B cell (primary cell): ENCODE measurements at regions not wholly inside any gene's neighbourhood (a gene's known extent, or its start where the extent isn't known, plus 50 kb on each side); places are given as distances from the start of the nearest gene placed in this dataset.
"Not testable (repeated sequence)": the region's sequence is repeated elsewhere in the genome, so short reads cannot be mapped to it uniquely, and the experiment has no call there.

Experiments used
- ATAC-seq: fragments of 200-7000 bp; cut with Tn5 transposase; one replicate; pipeline ENCODE4 v1.10.0; 2021; ENCODE audit warnings: low read depth, mild to moderate bottlenecking, moderate number of reproducible peaks, moderate library complexity
- CTCF ChIA-PET: fragments of 350-600 bp; sonication (Branson Sonifier 250); formaldehyde crosslinking; loops from one replicate; lab custom pipeline; 2021; ENCODE audit warnings: antibody characterized with exemption, inconsistent platforms; lab: Charles Lee
- POLR2A ChIA-PET: fragments of 350-600 bp; sonication (Branson Sonifier 250); formaldehyde crosslinking; loops from one replicate; lab custom pipeline; 2021; ENCODE audit warnings: antibody characterized with exemption; lab: Charles Lee
- DNase-seq: peaks from one replicate; pipeline ENCODE4 v3.0.0; 2013
- H2AFZ ChIP-seq: 2 replicates; pipeline ENCODE4 v1.6.1; 2012; ENCODE audit warnings: mild to moderate bottlenecking, low read depth, low read length; ENCODE audit not compliant: insufficient read depth, poor library complexity, severe bottlenecking
- H3K27ac ChIP-seq, 2 donors: 1 replicate in 1 of 2; 2 replicates in 1 of 2; pipeline ENCODE4 v1.5.1; 2012 to 2013; ENCODE audit warnings: low read length in 2 of 2, mild to moderate bottlenecking in 2 of 2, moderate library complexity in 1 of 2
- H3K27me3 ChIP-seq, 4 experiments: fragments of 200-600 bp in 1 of 4; sonication (generic) in 1 of 4; replicated peaks in 1 of 4; 1 replicate in 2 of 4; 2 replicates in 2 of 4; pipeline versions ENCODE4 v1.6.1 to v1.7.0; 2013 to 2016; ENCODE audit warnings: low read length in 3 of 4, mild to moderate bottlenecking in 2 of 4, mixed read lengths in 1 of 4, moderate library complexity in 1 of 4; ENCODE audit not compliant: insufficient read depth in 4 of 4, control insufficient read depth in 3 of 4; ENCODE audit errors: control extremely low read depth in 1 of 4
- H3K36me3 ChIP-seq, 2 experiments: replicated peaks in 1 of 2; 1 replicate in 1 of 2; 2 replicates in 1 of 2; pipeline versions ENCODE4 v1.6.1 to v1.7.1; 2013; ENCODE audit warnings: low read length in 1 of 2; ENCODE audit not compliant: insufficient read depth in 2 of 2, control insufficient read depth in 1 of 2; ENCODE audit errors: control extremely low read depth in 1 of 2, extremely low read depth in 1 of 2
- H3K4me1 ChIP-seq, 2 donors: fragments of 200-600 bp in 1 of 2; sonication (generic) in 1 of 2; 1 replicate in 1 of 2; 2 replicates in 1 of 2; pipeline versions ENCODE4 v1.5.1 to v1.6.1; 2013 to 2017; ENCODE audit warnings: low read length in 2 of 2; ENCODE audit not compliant: control insufficient read depth in 2 of 2, insufficient read depth in 2 of 2
- H3K4me2 ChIP-seq: replicated peaks from 2 replicates; pipeline ENCODE3; 2012; ENCODE audit warnings: mild to moderate bottlenecking, low read depth, low read length; ENCODE audit not compliant: poor library complexity, severe bottlenecking
- H3K4me3 ChIP-seq, 5 experiments: fragments of 200-600 bp in 1 of 5; sonication (generic) in 1 of 5; 1 replicate in 3 of 5; 2 replicates in 2 of 5; pipeline versions ENCODE4 v1.5.1 to v1.7.0; 2011 to 2016; ENCODE audit warnings: low read length in 4 of 5, mild to moderate bottlenecking in 4 of 5, low read depth in 2 of 5, control low read depth in 1 of 5, moderate library complexity in 1 of 5; ENCODE audit not compliant: insufficient read depth in 1 of 5; ENCODE audit errors: control extremely low read depth in 1 of 5, extremely low read depth in 1 of 5
- H3K79me2 ChIP-seq: fragments of 200-600 bp; sonication (generic); one replicate; pipeline ENCODE4 v1.6.0; 2016; ENCODE audit warnings: low read length; ENCODE audit not compliant: control insufficient read depth, insufficient read depth
- H3K9ac ChIP-seq: fragments of 200-600 bp; sonication (generic); 2 replicates; pipeline ENCODE4 v1.6.1; 2017; ENCODE audit warnings: mild to moderate bottlenecking, low read length, moderate library complexity
- H3K9me3 ChIP-seq, 3 donors: one replicate each; pipeline versions ENCODE4 v1.6.1 to v1.7.1; 2013; ENCODE audit warnings: low read length in 2 of 3; ENCODE audit not compliant: control insufficient read depth in 2 of 3, insufficient read depth in 1 of 3; ENCODE audit errors: control extremely low read depth in 1 of 3
- H4K20me1 ChIP-seq: 2 replicates; pipeline ENCODE4 v1.6.0; 2012; ENCODE audit warnings: mild to moderate bottlenecking, low read length; ENCODE audit not compliant: insufficient read depth, control insufficient read depth, poor library complexity, severe bottlenecking
- H3K27ac Mint-ChIP-seq: one replicate; pipeline ENCODE4 v1.8.0; 2021; ENCODE audit warnings: mixed read lengths
- H3K27me3 Mint-ChIP-seq: one replicate; pipeline ENCODE4 v1.8.0; 2021; ENCODE audit warnings: mixed read lengths
- H3K4me1 Mint-ChIP-seq: one replicate; pipeline ENCODE4 v1.8.0; 2021; ENCODE audit warnings: mixed read lengths
- H3K4me3 Mint-ChIP-seq: one replicate; pipeline ENCODE4 v1.8.0; 2021; ENCODE audit warnings: mixed read lengths
- H3K9me3 Mint-ChIP-seq: one replicate; pipeline ENCODE4 v1.8.0; 2022; ENCODE audit warnings: mixed read lengths; ENCODE audit not compliant: insufficient read depth
- WGBS: methylation state at CpG from one replicate; pipeline ENCODE4 v1.1.5; 2013; ENCODE audit warnings: missing lambda C conversion rate; ENCODE audit not compliant: insufficient coverage; 5-methylcytosine and 5-hydroxymethylcytosine counted together
- intact Hi-C: fragments of 100-400 bp; cut with micrococcal nuclease; formaldehyde crosslinking; loops from one replicate; pipeline ENCODE4 v1.10.0; 2022

GRCh38 chr18:15026041-15026440 is 278.1 kb downstream of the ANKRD30B start:
- H3K4me1 ChIP-seq, H3K4me3 ChIP-seq, H3K4me2 ChIP-seq, H3K4me3 Mint-ChIP-seq, H3K4me1 Mint-ChIP-seq, DNase-seq, H3K9me3 Mint-ChIP-seq, ATAC-seq, H3K27me3 Mint-ChIP-seq, POLR2A ChIA-PET, CTCF ChIA-PET, intact Hi-C loops, H3K36me3 ChIP-seq, H3K27ac ChIP-seq, H2AFZ ChIP-seq, H3K9me3 ChIP-seq, H3K27me3 ChIP-seq, H3K9ac ChIP-seq, H4K20me1 ChIP-seq, H3K79me2 ChIP-seq, H3K27ac Mint-ChIP-seq: not testable (repeated sequence)

GRCh38 chr18:15028037-15028436 is 280.1 kb downstream of the ANKRD30B start:
- H3K9me3 Mint-ChIP-seq, DNase-seq, H3K4me2 ChIP-seq, H3K79me2 ChIP-seq, H3K27ac ChIP-seq, ATAC-seq, H3K4me1 Mint-ChIP-seq, H3K4me3 ChIP-seq, H3K36me3 ChIP-seq, H3K4me3 Mint-ChIP-seq, intact Hi-C loops, POLR2A ChIA-PET, H4K20me1 ChIP-seq, H3K27me3 ChIP-seq, H3K4me1 ChIP-seq, H3K9me3 ChIP-seq, CTCF ChIA-PET, H2AFZ ChIP-seq, H3K27me3 Mint-ChIP-seq, H3K9ac ChIP-seq, H3K27ac Mint-ChIP-seq: not testable (repeated sequence)
- WGBS, result no CpG with 5 or more reads among the region's 4 CpGs

- ATAC-seq, H3K4me2 ChIP-seq, intact Hi-C loops, H3K4me1 Mint-ChIP-seq, H3K9me3 Mint-ChIP-seq, H3K9ac ChIP-seq, H3K27ac Mint-ChIP-seq, H3K4me3 Mint-ChIP-seq, H3K36me3 ChIP-seq, H3K27me3 ChIP-seq, H3K4me1 ChIP-seq, CTCF ChIA-PET, H3K27ac ChIP-seq, POLR2A ChIA-PET, H3K79me2 ChIP-seq, H3K9me3 ChIP-seq, H2AFZ ChIP-seq, DNase-seq, H3K27me3 Mint-ChIP-seq, H3K4me3 ChIP-seq, H4K20me1 ChIP-seq: not testable (repeated sequence)
- no CpG with 5 or more reads among the region's 12 CpGs for WGBS
Observed at GRCh38 chr18:15060279-15060880, 312.4 kb downstream of the ANKRD30B start.

- H3K27me3 ChIP-seq, H3K4me3 Mint-ChIP-seq, H2AFZ ChIP-seq, H3K36me3 ChIP-seq, CTCF ChIA-PET, intact Hi-C loops, H3K79me2 ChIP-seq, DNase-seq, H3K9me3 Mint-ChIP-seq, H3K27me3 Mint-ChIP-seq, H3K9ac ChIP-seq, H3K27ac Mint-ChIP-seq, H3K4me2 ChIP-seq, H3K4me3 ChIP-seq, H3K4me1 Mint-ChIP-seq, H3K4me1 ChIP-seq, H4K20me1 ChIP-seq, H3K27ac ChIP-seq, POLR2A ChIA-PET, H3K9me3 ChIP-seq, ATAC-seq: not testable (repeated sequence)
- WGBS, result 75% methylated on average over 9 of the region's 9 CpGs
Observed at GRCh38 chr18:15061289-15061896, 313.4 kb downstream of the ANKRD30B start.
